ENCODE measurements at regions not wholly inside any gene's neighbourhood (a gene's known extent, or its start where the extent isn't known, plus 50 kb on each side); places are given as distances from the start of the nearest gene placed in this dataset.
"Not testable (repeated sequence)": the region's sequence is repeated elsewhere in the genome, so short reads cannot be mapped to it uniquely, and the experiment has no call there.

GRCh38 chr12:88908345-88908744 lies 328.1 kb upstream of the KITLG start:
- Histone ChIP-seq H3K9me3 (ENCODE audit: control insufficient read depth in 1 of 2, low read length in 2 of 2) (peaks cover 0 to 3% of the 10 kb centered on the region in 2 donors), H3K27me3 (ENCODE audit: low read depth, low read length) (no peaks in the 10 kb centered on the region), H3K4me3 (ENCODE audit: low read depth in 1 of 2, low read length in 2 of 2) (no peak overlapping the region), H3K4me1 (ENCODE audit: control insufficient read depth in 1 of 2, insufficient read depth in 2 of 2, low read length in 2 of 2) (no peaks in the 10 kb centered on the region), H3K27ac (ENCODE audit: low read length) (no peak overlapping the region), H3K36me3 (ENCODE audit: control insufficient read depth in 1 of 2, insufficient read depth in 2 of 2, low read length in 2 of 2) (no peaks in the 10 kb centered on the region)

- H3K4me3 ChIP-seq (ENCODE audit: low read depth in 1 of 2, low read length in 2 of 2), result no peak overlapping the region
- no peak overlapping the region for H3K27ac ChIP-seq (ENCODE audit: low read length)
- H3K27me3 ChIP-seq (ENCODE audit: low read depth, low read length), result no peaks in the 10 kb centered on the region
- no peaks in the 10 kb centered on the region for H3K36me3 ChIP-seq (ENCODE audit: control insufficient read depth in 1 of 2, insufficient read depth in 2 of 2, low read length in 2 of 2)
- H3K4me1 ChIP-seq (ENCODE audit: control insufficient read depth in 1 of 2, insufficient read depth in 2 of 2, low read length in 2 of 2), result no peaks in the 10 kb centered on the region
- no peaks in the 10 kb centered on the region for H3K9me3 ChIP-seq (ENCODE audit: control insufficient read depth in 1 of 2, low read length in 2 of 2)
Measured at GRCh38 chr12:88904705-88905104, 324.4 kb upstream of the KITLG start.

- no peaks in the 10 kb centered on the region for H3K4me1 ChIP-seq (ENCODE audit: control insufficient read depth in 1 of 2, insufficient read depth in 2 of 2, low read length in 2 of 2)
- H3K4me3 ChIP-seq (ENCODE audit: low read depth in 1 of 2, low read length in 2 of 2), result no peak overlapping the region
- no peak overlapping the region for H3K27ac ChIP-seq (ENCODE audit: low read length)
Measured at GRCh38 chr12:88903333-88903732, 323.1 kb upstream of the KITLG start.

GRCh38 chr12:88897723-88898122 lies 317.5 kb upstream of the KITLG start:
- H3K4me3 ChIP-seq (ENCODE audit: low read depth in 1 of 2, low read length in 2 of 2), result no peak overlapping the region
- H3K27me3 ChIP-seq (ENCODE audit: low read depth, low read length), result no peaks in the 10 kb centered on the region
- no peaks in the 10 kb centered on the region for H3K4me1 ChIP-seq (ENCODE audit: control insufficient read depth in 1 of 2, insufficient read depth in 2 of 2, low read length in 2 of 2)
- no peak overlapping the region for H3K27ac ChIP-seq (ENCODE audit: low read length)
- H3K36me3 ChIP-seq (ENCODE audit: control insufficient read depth in 1 of 2, insufficient read depth in 2 of 2, low read length in 2 of 2), result no peaks in the 10 kb centered on the region
- no peaks in the 10 kb centered on the region for H3K9me3 ChIP-seq (ENCODE audit: control insufficient read depth in 1 of 2, low read length in 2 of 2)

More at GRCh38 chr12:88903333-88903732, 323.1 kb upstream of the KITLG start:
- Histone ChIP-seq H3K9me3 (ENCODE audit: control insufficient read depth in 1 of 2, low read length in 2 of 2) (no peaks in the 10 kb centered on the region), H3K36me3 (ENCODE audit: control insufficient read depth in 1 of 2, insufficient read depth in 2 of 2, low read length in 2 of 2) (no peaks in the 10 kb centered on the region), H3K27me3 (ENCODE audit: low read depth, low read length) (no peaks in the 10 kb centered on the region)

GRCh38 chr12:88896958-88897357 lies 316.7 kb upstream of the KITLG start:
- Histone ChIP-seq H3K9me3 (ENCODE audit: control insufficient read depth in 1 of 2, low read length in 2 of 2) (no peaks in the 10 kb centered on the region), H3K4me1 (ENCODE audit: control insufficient read depth in 1 of 2, insufficient read depth in 2 of 2, low read length in 2 of 2) (no peaks in the 10 kb centered on the region), H3K27ac (ENCODE audit: low read length) (no peak overlapping the region), H3K36me3 (ENCODE audit: control insufficient read depth in 1 of 2, insufficient read depth in 2 of 2, low read length in 2 of 2) (no peaks in the 10 kb centered on the region), H3K27me3 (ENCODE audit: low read depth, low read length) (no peaks in the 10 kb centered on the region), H3K4me3 (ENCODE audit: low read depth in 1 of 2, low read length in 2 of 2) (no peak overlapping the region)

- Histone ChIP-seq H3K27me3 (ENCODE audit: low read depth, low read length) (no peaks in the 10 kb centered on the region), H3K36me3 (ENCODE audit: control insufficient read depth in 1 of 2, insufficient read depth in 2 of 2, low read length in 2 of 2) (no peaks in the 10 kb centered on the region), H3K4me1 (ENCODE audit: control insufficient read depth in 1 of 2, insufficient read depth in 2 of 2, low read length in 2 of 2) (no peaks in the 10 kb centered on the region), H3K4me3 (ENCODE audit: low read depth in 1 of 2, low read length in 2 of 2) (no peak overlapping the region), H3K9me3 (ENCODE audit: control insufficient read depth in 1 of 2, low read length in 2 of 2) (no peaks in the 10 kb centered on the region), H3K27ac (ENCODE audit: low read length) (no peak overlapping the region)
Measured at GRCh38 chr12:88895634-88896033, 315.4 kb upstream of the KITLG start.

GRCh38 chr12:88893801-88894200 lies 313.5 kb upstream of the KITLG start:
- Histone ChIP-seq H3K9me3 (ENCODE audit: control insufficient read depth in 1 of 2, low read length in 2 of 2) (no peaks in the 10 kb centered on the region), H3K27me3 (ENCODE audit: low read depth, low read length) (no peaks in the 10 kb centered on the region)

GRCh38 chr12:88891434-88891833 lies 311.2 kb upstream of the KITLG start:
- H3K27ac ChIP-seq (ENCODE audit: low read length); H3K4me3 ChIP-seq (ENCODE audit: low read depth in 1 of 2, low read length in 2 of 2); H3K36me3 ChIP-seq (ENCODE audit: control insufficient read depth in 1 of 2, insufficient read depth in 2 of 2, low read length in 2 of 2); H3K9me3 ChIP-seq (ENCODE audit: control insufficient read depth in 1 of 2, low read length in 2 of 2); H3K27me3 ChIP-seq (ENCODE audit: low read depth, low read length); H3K4me1 ChIP-seq (ENCODE audit: control insufficient read depth in 1 of 2, insufficient read depth in 2 of 2, low read length in 2 of 2): not testable (repeated sequence)

More at GRCh38 chr12:88893801-88894200, 313.5 kb upstream of the KITLG start:
- Histone ChIP-seq H3K27ac (ENCODE audit: low read length) (no peak overlapping the region), H3K4me1 (ENCODE audit: control insufficient read depth in 1 of 2, insufficient read depth in 2 of 2, low read length in 2 of 2) (no peaks in the 10 kb centered on the region), H3K4me3 (ENCODE audit: low read depth in 1 of 2, low read length in 2 of 2) (no peak overlapping the region), H3K36me3 (ENCODE audit: control insufficient read depth in 1 of 2, insufficient read depth in 2 of 2, low read length in 2 of 2) (no peaks in the 10 kb centered on the region)

- H3K4me1 ChIP-seq (ENCODE audit: control insufficient read depth in 1 of 2, insufficient read depth in 2 of 2, low read length in 2 of 2), result no peaks in the 10 kb centered on the region
- H3K27me3 ChIP-seq (ENCODE audit: low read depth, low read length), result no peaks in the 10 kb centered on the region
- no peaks in the 10 kb centered on the region for H3K9me3 ChIP-seq (ENCODE audit: control insufficient read depth in 1 of 2, low read length in 2 of 2)
- H3K4me3 ChIP-seq (ENCODE audit: low read depth in 1 of 2, low read length in 2 of 2), result no peak overlapping the region
- no peak overlapping the region for H3K27ac ChIP-seq (ENCODE audit: low read length)
- H3K36me3 ChIP-seq (ENCODE audit: control insufficient read depth in 1 of 2, insufficient read depth in 2 of 2, low read length in 2 of 2), result no peaks in the 10 kb centered on the region
Measured at GRCh38 chr12:88889326-88890110, 309.2 kb upstream of the KITLG start.

GRCh38 chr12:88884600-88884999 lies 304.3 kb upstream of the KITLG start:
- Histone ChIP-seq H3K9me3 (ENCODE audit: control insufficient read depth in 1 of 2, low read length in 2 of 2) (no peaks in the 10 kb centered on the region), H3K36me3 (ENCODE audit: control insufficient read depth in 1 of 2, insufficient read depth in 2 of 2, low read length in 2 of 2) (no peaks in the 10 kb centered on the region), H3K27ac (ENCODE audit: low read length) (no peak overlapping the region), H3K27me3 (ENCODE audit: low read depth, low read length) (no peaks in the 10 kb centered on the region), H3K4me3 (ENCODE audit: low read depth in 1 of 2, low read length in 2 of 2) (no peak overlapping the region), H3K4me1 (ENCODE audit: control insufficient read depth in 1 of 2, insufficient read depth in 2 of 2, low read length in 2 of 2) (no peaks in the 10 kb centered on the region)

- H3K4me1 ChIP-seq (ENCODE audit: control insufficient read depth in 1 of 2, insufficient read depth in 2 of 2, low read length in 2 of 2), result no peaks in the 10 kb centered on the region
- H3K36me3 ChIP-seq (ENCODE audit: control insufficient read depth in 1 of 2, insufficient read depth in 2 of 2, low read length in 2 of 2), result no peaks in the 10 kb centered on the region
- H3K27me3 ChIP-seq (ENCODE audit: low read depth, low read length), result no peaks in the 10 kb centered on the region
- no peak overlapping the region for H3K27ac ChIP-seq (ENCODE audit: low read length)
- no peaks in the 10 kb centered on the region for H3K9me3 ChIP-seq (ENCODE audit: control insufficient read depth in 1 of 2, low read length in 2 of 2)
- no peak overlapping the region for H3K4me3 ChIP-seq (ENCODE audit: low read depth in 1 of 2, low read length in 2 of 2)
Measured at GRCh38 chr12:88882662-88883061, 302.4 kb upstream of the KITLG start.

- Histone ChIP-seq H3K4me3 (ENCODE audit: low read depth in 1 of 2, low read length in 2 of 2) (no peak overlapping the region), H3K4me1 (ENCODE audit: control insufficient read depth in 1 of 2, insufficient read depth in 2 of 2, low read length in 2 of 2) (no peaks in the 10 kb centered on the region), H3K9me3 (ENCODE audit: control insufficient read depth in 1 of 2, low read length in 2 of 2) (no peaks in the 10 kb centered on the region), H3K36me3 (ENCODE audit: control insufficient read depth in 1 of 2, insufficient read depth in 2 of 2, low read length in 2 of 2) (no peaks in the 10 kb centered on the region), H3K27me3 (ENCODE audit: low read depth, low read length) (no peaks in the 10 kb centered on the region), H3K27ac (ENCODE audit: low read length) (no peak overlapping the region)
Measured at GRCh38 chr12:88880051-88880450, 299.8 kb upstream of the KITLG start.
